Neuronal stem cell (in vitro differentiated cells): ENCODE measurements at regions not wholly inside any gene's neighbourhood (a gene's known extent, or its start where the extent isn't known, plus 50 kb on each side); places are given as distances from the start of the nearest gene placed in this dataset.

ENCODE experiments used
- DNase-seq: peaks from one replicate; pipeline ENCODE4 v3.0.0-alpha.2; 2013; ENCODE audit warnings: low spot score
- H2AFZ ChIP-seq: one replicate; pipeline ENCODE4 v1.6.1; 2013; ENCODE audit warnings: mild to moderate bottlenecking, low read length, inconsistent platforms
- H2AK5ac ChIP-seq: 2 replicates; pipeline ENCODE4 v1.6.1; 2013; ENCODE audit warnings: low read depth, mild to moderate bottlenecking, inconsistent platforms, low read length, moderate library complexity, mixed read lengths
- H2BK120ac ChIP-seq: 2 replicates; pipeline ENCODE4 v1.6.1; 2013; ENCODE audit warnings: low read depth, mild to moderate bottlenecking, inconsistent platforms, low read length, moderate library complexity, mixed read lengths
- H2BK12ac ChIP-seq: one replicate; pipeline ENCODE4 v1.6.1; 2013; ENCODE audit warnings: low read length, inconsistent platforms
- H2BK15ac ChIP-seq: 2 replicates; pipeline ENCODE4 v1.6.1; 2013; ENCODE audit warnings: mild to moderate bottlenecking, low read length, inconsistent platforms, mixed read lengths
- H2BK5ac ChIP-seq: one replicate; pipeline ENCODE4 v1.6.1; 2013; ENCODE audit warnings: inconsistent platforms, mild to moderate bottlenecking, low read length, moderate library complexity
- H3K14ac ChIP-seq: one replicate; pipeline ENCODE4 v1.6.1; 2013; ENCODE audit warnings: low read length, inconsistent platforms
- H3K18ac ChIP-seq: 2 replicates; pipeline ENCODE4 v1.6.1; 2013; ENCODE audit warnings: low read length, inconsistent platforms
- H3K23ac ChIP-seq: 2 replicates; pipeline ENCODE4 v1.6.1; 2013; ENCODE audit warnings: low read depth, mild to moderate bottlenecking, mixed read lengths, low read length, inconsistent platforms; ENCODE audit not compliant: poor library complexity
- H3K27ac ChIP-seq: replicated peaks from 3 replicates; pipeline ENCODE4 v1.5.1; 2013; ENCODE audit warnings: low read length, inconsistent platforms
- H3K27me3 ChIP-seq, 3 experiments: 2 replicates each; pipeline ENCODE4 v1.6.1; 2013; ENCODE audit warnings: low read length in 3 of 3, mild to moderate bottlenecking in 2 of 3, inconsistent platforms in 1 of 3, low read depth in 1 of 3, mixed read lengths in 1 of 3, moderate library complexity in 1 of 3; ENCODE audit not compliant: control insufficient read depth in 3 of 3, insufficient read depth in 3 of 3
- H3K36me3 ChIP-seq, 2 donors: replicated peaks in 1 of 2; 2 replicates each; pipeline ENCODE4 v1.6.1; 2013; ENCODE audit warnings: low read length in 2 of 2; ENCODE audit not compliant: control insufficient read depth in 2 of 2, insufficient read depth in 2 of 2
- H3K4ac ChIP-seq: 2 replicates; pipeline ENCODE4 v1.6.1; 2013; ENCODE audit warnings: inconsistent platforms, mild to moderate bottlenecking, low read length, moderate library complexity
- H3K4me1 ChIP-seq, 2 donors: 1 replicate in 1 of 2; 2 replicates in 1 of 2; pipeline ENCODE4 v1.6.1; 2013; ENCODE audit warnings: low read length in 2 of 2, low read depth in 1 of 2; ENCODE audit not compliant: control insufficient read depth in 2 of 2, insufficient read depth in 1 of 2
- H3K4me2 ChIP-seq: one replicate; pipeline ENCODE4 v1.6.1; 2013; ENCODE audit warnings: mild to moderate bottlenecking, low read length, inconsistent platforms; ENCODE audit not compliant: insufficient read depth, poor library complexity, severe bottlenecking
- H3K4me3 ChIP-seq, 2 donors: 2 replicates each; pipeline ENCODE4 v1.5.1; 2013; ENCODE audit warnings: low read length in 2 of 2, mild to moderate bottlenecking in 2 of 2, inconsistent platforms in 1 of 2, moderate library complexity in 1 of 2
- H3K79me1 ChIP-seq: one replicate; pipeline ENCODE4 v1.6.1; 2013; ENCODE audit warnings: low read depth, mild to moderate bottlenecking, inconsistent platforms, low read length, moderate library complexity
- H3K9ac ChIP-seq: one replicate; pipeline ENCODE4 v1.6.1; 2013; ENCODE audit warnings: mild to moderate bottlenecking, low read depth, low read length, inconsistent platforms; ENCODE audit not compliant: poor library complexity
- H3K9me3 ChIP-seq, 2 donors: replicated peaks in 1 of 2; 2 replicates each; pipeline versions ENCODE3 to v1.6.1; 2013; ENCODE audit warnings: low read length in 2 of 2, mild to moderate bottlenecking in 2 of 2, inconsistent platforms in 1 of 2, low read depth in 1 of 2, mixed read lengths in 1 of 2, moderate library complexity in 1 of 2; ENCODE audit not compliant: control insufficient read depth in 2 of 2, insufficient read depth in 1 of 2
- H4K8ac ChIP-seq: one replicate; pipeline ENCODE4 v1.6.1; 2013; ENCODE audit warnings: low read depth, mild to moderate bottlenecking, inconsistent platforms, low read length, moderate library complexity
- H4K91ac ChIP-seq: one replicate; pipeline ENCODE4 v1.6.1; 2013; ENCODE audit warnings: low read length, low read depth, mild to moderate bottlenecking, inconsistent platforms; ENCODE audit not compliant: poor library complexity
- WGBS, 2 donors: extraction: QIAGEN DNeasy Blood & Tissue Kit; methylation state at CpG; one replicate each; pipeline ENCODE4 v1.1.7; 2013; ENCODE audit warnings: missing lambda C conversion rate in 2 of 2, mixed read lengths in 1 of 2; ENCODE audit not compliant: insufficient read length in 2 of 2, insufficient replicate concordance in 1 of 2; ENCODE audit errors: extremely low coverage in 2 of 2; 5-methylcytosine and 5-hydroxymethylcytosine counted together

DNA sequence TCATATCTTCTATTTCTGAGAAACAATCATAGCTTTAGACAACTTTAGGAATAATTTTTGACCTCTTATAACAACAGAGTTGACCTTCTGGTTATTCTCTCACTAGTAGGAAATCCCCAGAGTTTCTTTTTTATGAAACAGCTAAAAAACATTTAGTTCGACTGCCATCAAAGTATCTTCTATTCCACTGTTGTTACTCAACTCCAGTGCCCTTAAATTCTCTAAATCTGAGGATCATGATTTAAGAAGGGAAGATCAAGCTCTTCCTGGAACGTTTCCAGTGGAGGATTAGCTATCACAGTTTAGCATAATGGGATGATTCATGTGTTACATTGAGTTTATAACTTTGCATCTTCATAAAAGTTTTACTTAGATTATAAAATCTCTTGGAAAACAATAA lies 134.9 kb upstream of the VEGFC start:
- Histone ChIP-seq H2BK120ac (no peak overlapping the region), H2AFZ (no peak overlapping the region), H3K9ac (no peak overlapping the region), H3K9me3 (no peaks in the 10 kb centered on the region), H2BK12ac (no peak overlapping the region), H3K4me2 (no peak overlapping the region), H3K36me3 (no peaks in the 10 kb centered on the region), H3K4me1 (peaks cover 0 to 2% of the 10 kb centered on the region in 2 donors), H2AK5ac (no peak overlapping the region), H3K18ac (no peak overlapping the region), H3K27ac (no peak overlapping the region), H2BK15ac (no peak overlapping the region), H3K23ac (no peak overlapping the region), H3K27me3 (no peaks in the 10 kb centered on the region), H3K4ac (no peak overlapping the region), H4K91ac (no peak overlapping the region), H3K79me1 (no peaks in the 10 kb centered on the region), H3K4me3 (no peak overlapping the region), H2BK5ac (no peak overlapping the region), H3K14ac (no peak overlapping the region), H4K8ac (no peak overlapping the region)
- no peak for DNase-seq
- no CpG with 5 or more reads among the region's 2 CpGs for WGBS, 2 donors

DNA sequence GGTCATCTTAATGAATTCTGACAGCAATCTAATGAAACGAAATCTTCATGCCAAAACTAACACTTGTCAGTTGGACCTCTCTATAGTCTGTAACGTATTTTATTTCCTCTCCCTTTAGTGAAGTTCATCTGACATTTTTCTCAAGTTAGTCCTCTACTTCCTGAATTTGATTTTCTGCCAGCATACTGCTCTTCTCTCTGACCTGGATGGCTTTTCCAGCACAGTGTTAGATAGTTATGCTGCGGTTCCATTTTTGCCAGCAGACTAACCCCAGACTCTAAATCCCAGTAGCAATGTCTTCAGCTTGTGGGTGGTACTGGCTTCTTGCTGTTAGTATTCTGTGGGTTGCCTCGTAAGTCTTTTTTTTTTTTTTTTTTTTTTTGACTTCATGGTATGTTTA lies 146.7 kb upstream of the VEGFC start:
- no peak overlapping the region for H2BK15ac ChIP-seq
- H2BK12ac ChIP-seq, result no peak overlapping the region
- H3K4me3 ChIP-seq, result no peak overlapping the region
- no peak overlapping the region for H3K14ac ChIP-seq
- no peaks in the 10 kb centered on the region for H3K79me1 ChIP-seq
- H3K36me3 ChIP-seq, result no peaks in the 10 kb centered on the region
- H3K27ac ChIP-seq, result no peak overlapping the region
- no CpG with 5 or more reads among the region's 4 CpGs for WGBS, 2 donors
- no peak overlapping the region for H2BK5ac ChIP-seq
- H2BK120ac ChIP-seq, result no peak overlapping the region
- H3K18ac ChIP-seq, result no peak overlapping the region
- DNase-seq, result no peak
- H3K23ac ChIP-seq, result no peak overlapping the region
- no peaks in the 10 kb centered on the region for H3K27me3 ChIP-seq
- H4K8ac ChIP-seq, result no peak overlapping the region
- H3K4ac ChIP-seq, result no peak overlapping the region
- H3K4me1 ChIP-seq, result no peaks in the 10 kb centered on the region
- H3K9me3 ChIP-seq, result no peaks in the 10 kb centered on the region
- H2AK5ac ChIP-seq, result no peak overlapping the region
- H4K91ac ChIP-seq, result no peak overlapping the region
- no peak overlapping the region for H3K9ac ChIP-seq
- H2AFZ ChIP-seq, result no peak overlapping the region
- no peak overlapping the region for H3K4me2 ChIP-seq

DNA sequence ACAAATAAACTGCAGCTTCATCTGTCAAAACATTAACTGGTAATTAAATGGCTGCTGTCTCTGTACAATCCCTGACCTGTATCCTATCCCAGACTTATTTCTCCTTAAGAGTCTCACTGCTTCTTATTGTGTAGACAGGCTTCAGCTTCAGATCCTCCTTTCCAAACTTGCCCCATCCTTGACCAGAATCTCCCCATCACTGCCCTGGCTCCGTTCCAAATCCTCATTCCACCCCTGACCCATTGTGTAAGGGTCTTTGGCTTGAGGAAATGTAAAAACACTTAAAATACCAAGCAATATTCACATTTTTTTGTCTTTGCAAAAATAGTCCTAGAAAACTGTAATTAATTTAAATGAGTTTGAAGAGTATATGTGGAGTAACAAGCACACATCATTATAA lies 152.6 kb upstream of the VEGFC start:
- Histone ChIP-seq H4K91ac (no peak overlapping the region), H4K8ac (no peak overlapping the region), H3K36me3 (no peaks in the 10 kb centered on the region), H3K14ac (no peak overlapping the region), H3K79me1 (no peaks in the 10 kb centered on the region), H2AFZ (no peak overlapping the region), H3K4me2 (no peak overlapping the region), H2BK5ac (no peak overlapping the region), H2AK5ac (no peak overlapping the region), H3K4ac (no peak overlapping the region), H3K4me3 (no peak overlapping the region), H2BK15ac (no peak overlapping the region), H3K27me3 (no peaks in the 10 kb centered on the region), H2BK120ac (no peak overlapping the region), H3K9me3 (no peaks in the 10 kb centered on the region), H3K4me1 (no peaks in the 10 kb centered on the region), H3K27ac (no peak overlapping the region), H2BK12ac (no peak overlapping the region), H3K18ac (no peak overlapping the region), H3K23ac (no peak overlapping the region), H3K9ac (no peak overlapping the region)
- no CpG with 5 or more reads among the region's 1 CpG for WGBS, 2 donors
- DNase-seq, result no peak

DNA sequence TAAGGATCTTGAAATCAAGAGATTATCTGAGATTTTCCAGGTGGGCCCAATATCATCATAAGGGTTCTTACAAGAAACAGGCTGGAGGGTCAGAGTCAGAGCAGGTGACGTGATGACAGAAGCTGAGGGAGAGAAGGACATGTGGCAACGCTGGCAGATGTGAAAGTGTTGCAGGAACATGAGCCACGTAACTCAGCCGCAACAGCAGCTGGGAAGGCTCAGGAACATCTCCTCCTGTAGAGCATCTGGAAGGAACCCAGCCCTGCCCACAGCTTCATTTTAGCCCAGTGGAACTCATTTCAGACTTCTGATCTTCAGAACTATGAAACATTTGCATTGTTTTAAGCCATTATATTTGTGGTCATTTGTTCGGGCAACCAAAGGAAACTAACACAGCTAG lies 156.3 kb upstream of the VEGFC start:
- H3K36me3 ChIP-seq, result no peaks in the 10 kb centered on the region
- H3K14ac ChIP-seq, result no peak overlapping the region
- H2BK15ac ChIP-seq, result no peak overlapping the region
- H4K8ac ChIP-seq, result no peak overlapping the region
- DNase-seq, result no peak
- no peak overlapping the region for H2BK12ac ChIP-seq
- no peak overlapping the region for H2AFZ ChIP-seq
- no peak overlapping the region for H3K9ac ChIP-seq
- H3K18ac ChIP-seq, result no peak overlapping the region
- H3K27ac ChIP-seq, result no peak overlapping the region
- H3K4me2 ChIP-seq, result no peak overlapping the region
- no peak overlapping the region for H3K23ac ChIP-seq
- H3K79me1 ChIP-seq, result no peaks in the 10 kb centered on the region
- no peaks in the 10 kb centered on the region for H3K9me3 ChIP-seq
- H2AK5ac ChIP-seq, result no peak overlapping the region
- no peak overlapping the region for H2BK120ac ChIP-seq
- no peak overlapping the region for H3K4me3 ChIP-seq
- no peaks in the 10 kb centered on the region for H3K4me1 ChIP-seq
- WGBS, 2 donors, result no CpG with 5 or more reads among the region's 5 CpGs
- no peaks in the 10 kb centered on the region for H3K27me3 ChIP-seq
- no peak overlapping the region for H4K91ac ChIP-seq
- no peak overlapping the region for H3K4ac ChIP-seq
- no peak overlapping the region for H2BK5ac ChIP-seq
